ENCODE measurements at regions not wholly inside any gene's neighbourhood (a gene's known extent, or its start where the extent isn't known, plus 50 kb on each side); places are given as distances from the start of the nearest gene placed in this dataset.

- dilution Hi-C loops (cut with MboI; ENCODE audit: extremely low pct_ligation_motif_present, low sequenced_read_pairs) (no loop called here), intact Hi-C loops (cut with micrococcal nuclease) (no loop called here)
- no peak overlapping the region for H2AFZ ChIP-seq (ENCODE audit: low read depth, low read length)
- DNase-seq (ENCODE audit: low read depth, low spot score) (no peak), FAIRE-seq (no peak)
- H3K36me3 ChIP-seq (ENCODE audit: control insufficient read depth in 2 of 2, extremely low read depth in 1 of 2, insufficient read depth in 2 of 2, low read length in 2 of 2), result no peaks in the 10 kb centered on the region
- no peak overlapping the region for H3K4me2 ChIP-seq (ENCODE audit: insufficient read depth, low read length)
- peaks cover 3 to 5% of the 10 kb centered on the region in 2 experiments for H3K27me3 ChIP-seq (ENCODE audit: control insufficient read depth in 2 of 2, insufficient read depth in 2 of 2, low read length in 2 of 2)
- POLR2A ChIA-PET, result no interaction called here
- no peaks in the 10 kb centered on the region for H3K4me1 ChIP-seq (ENCODE audit: control insufficient read depth, extremely low read depth, insufficient read depth, low read length)
- no peaks in the 10 kb centered on the region for H3K9me1 ChIP-seq (replicated peaks; ENCODE audit: control insufficient read depth, extremely low read depth, insufficient read depth, low read length)
- no peaks in the 10 kb centered on the region for H3K9me3 ChIP-seq (replicated peaks; ENCODE audit: control insufficient read depth, insufficient read depth, low read length)
- CTCF ChIA-PET, result no interaction called here
- no peaks in the 10 kb centered on the region for H4K20me1 ChIP-seq (replicated peaks; ENCODE audit: control insufficient read depth, extremely low read depth, insufficient read depth, low read length)
- no peak overlapping the region for H3K9ac ChIP-seq (replicated peaks; ENCODE audit: extremely low read depth, insufficient read depth, low read length)
- H3K4me3 ChIP-seq (replicated peaks in 1 of 3; ENCODE audit: insufficient read depth in 1 of 3, low read depth in 1 of 3, low read length in 3 of 3), result no peak overlapping the region
- H3K79me2 ChIP-seq (ENCODE audit: control insufficient read depth, insufficient read depth, low read length), result no peaks in the 10 kb centered on the region
- no peak for TF ChIP-seq FOS (IDR thresholded peaks at IDR 0.05; ENCODE audit: borderline replicate concordance, insufficient read depth, low read length)
- TF ChIP-seq POLR2AphosphoS5 (IDR thresholded peaks at IDR 0.05; ENCODE audit: insufficient read depth, low read depth, low read length), result no peak
- TF ChIP-seq CTCF (IDR thresholded peaks at IDR 0.05; ENCODE audit: extremely low read depth in 1 of 2, insufficient read depth in 1 of 2, low read depth in 1 of 2, low read length in 2 of 2), result no peak
- no peak for TF ChIP-seq MYC (IDR thresholded peaks at IDR 0.05; ENCODE audit: low read depth, low read length)
- TF ChIP-seq EZH2 (IDR thresholded peaks at IDR 0.05; ENCODE audit: borderline replicate concordance, low read depth, low read length, severe bottlenecking), result no peak
- no peak for TF ChIP-seq GATA2 (IDR thresholded peaks at IDR 0.05; ENCODE audit: insufficient read depth, insufficient read length, low read depth, low read length)
- H3K27ac ChIP-seq (ENCODE audit: insufficient read depth, low read depth, low read length), result no peak overlapping the region
- BruUV-seq (replicated peaks), result no TSS peak
Observed at GRCh38 chr21:39056636-39057035, 126.6 kb downstream of the PSMG1 start.

Measured in endothelial cell of umbilical vein (primary cell).